Vagina (tissue), 2 donors: ENCODE measurements at regions not wholly inside any gene's neighbourhood (a gene's known extent, or its start where the extent isn't known, plus 50 kb on each side); places are given as distances from the start of the nearest gene placed in this dataset.

Experiments
- CTCF ChIP-seq, 3 experiments: fragments of 450-650 bp in 2 of 3; fragments of 200-600 bp in 1 of 3; sonication (generic) in 1 of 3; IDR thresholded peaks; one replicate each; pipeline ENCODE4 v1.5.1; 2017 to 2019; ENCODE audit warnings: antibody characterized with exemption in 3 of 3, mild to moderate bottlenecking in 2 of 3, moderate library complexity in 2 of 3
- POLR2A ChIP-seq, 2 donors: fragments of 450-650 bp; IDR thresholded peaks; one replicate each; pipeline ENCODE4 v1.6.1; 2017; ENCODE audit warnings: antibody characterized with exemption in 2 of 2, mild to moderate bottlenecking in 2 of 2, moderate library complexity in 2 of 2
- POLR2AphosphoS5 ChIP-seq, 2 donors: sonication (generic); formaldehyde crosslinking; IDR thresholded peaks; one replicate each; pipeline ENCODE4 v1.9.0; 2017; ENCODE audit warnings: antibody characterized with exemption in 2 of 2, mild to moderate bottlenecking in 2 of 2, low read depth in 1 of 2; ENCODE audit not compliant: insufficient read depth in 1 of 2

- no peak for TF ChIP-seq CTCF (IDR thresholded peaks at IDR 0.05)
- TF ChIP-seq POLR2A (IDR thresholded peaks at IDR 0.05): no peak
- no peak for TF ChIP-seq POLR2AphosphoS5 (IDR thresholded peaks at IDR 0.05; ENCODE audit: insufficient read depth in 1 of 2, low read depth in 1 of 2)
Measured at GRCh38 chr1:221583465-221583864, 158.4 kb downstream of the DUSP10 start.
